Astrocyte (in vitro differentiated cells and primary cell): ENCODE measurements at regions not wholly inside any gene's neighbourhood (a gene's known extent, or its start where the extent isn't known, plus 50 kb on each side); places are given as distances from the start of the nearest gene placed in this dataset.

Source experiments
- DNase-seq: peaks from one replicate; pipeline ENCODE4 v3.0.0-alpha.2; 2010; ENCODE audit warnings: low read depth
- FAIRE-seq: peaks from 2 replicates; lab custom pipeline; 2011; peaks lifted over from hg19 to GRCh38; lab: Jason Lieb, UNC
- H2AFZ ChIP-seq: 2 replicates; pipeline ENCODE4 v1.6.0; 2012; ENCODE audit warnings: low read depth, low read length, inconsistent platforms
- H3K27ac ChIP-seq: 2 replicates; pipeline ENCODE4 v1.5.1; 2011; ENCODE audit warnings: low read depth, low read length, inconsistent platforms
- H3K27me3 ChIP-seq: 2 replicates; pipeline ENCODE4 v1.6.0; 2011; ENCODE audit warnings: low read length, inconsistent platforms; ENCODE audit not compliant: insufficient read depth
- H3K36me3 ChIP-seq: 2 replicates; pipeline ENCODE4 v1.5.1; 2011; ENCODE audit warnings: low read length, inconsistent platforms; ENCODE audit not compliant: insufficient read depth
- H3K4me1 ChIP-seq: 2 replicates; pipeline ENCODE4 v1.5.1; 2011; ENCODE audit warnings: low read length, inconsistent platforms; ENCODE audit not compliant: insufficient read depth
- H3K4me2 ChIP-seq: 2 replicates; pipeline ENCODE4 v1.6.0; 2012; ENCODE audit warnings: low read length, inconsistent platforms
- H3K4me3 ChIP-seq: 2 replicates; pipeline ENCODE4 v1.5.1; 2011; ENCODE audit warnings: low read depth, mild to moderate bottlenecking, low read length, inconsistent platforms; ENCODE audit not compliant: insufficient read depth
- H3K79me2 ChIP-seq: 2 replicates; pipeline ENCODE4 v1.6.0; 2012; ENCODE audit warnings: mild to moderate bottlenecking, low read length, inconsistent platforms; ENCODE audit not compliant: insufficient read depth
- H3K9ac ChIP-seq: 2 replicates; pipeline ENCODE4 v1.6.0; 2012; ENCODE audit warnings: mild to moderate bottlenecking, low read length, inconsistent platforms
- H3K9me3 ChIP-seq: 2 replicates; pipeline ENCODE4 v1.5.1; 2012; ENCODE audit warnings: low read depth, mild to moderate bottlenecking, low read length, inconsistent platforms; ENCODE audit not compliant: insufficient read depth
- H4K20me1 ChIP-seq: 2 replicates; pipeline ENCODE4 v1.6.0; 2012; ENCODE audit warnings: low read length, inconsistent platforms; ENCODE audit not compliant: insufficient read depth
- H3K27ac Mint-ChIP-seq: one replicate; pipeline ENCODE4 v1.8.0; 2021; ENCODE audit warnings: mild to moderate bottlenecking, mixed read lengths; ENCODE audit not compliant: unreplicated experiment
- H3K27me3 Mint-ChIP-seq: one replicate; pipeline ENCODE4 v1.8.0; 2021; ENCODE audit warnings: low read depth, mixed read lengths; ENCODE audit not compliant: unreplicated experiment
- H3K36me3 Mint-ChIP-seq: one replicate; pipeline ENCODE4 v1.8.0; 2021; ENCODE audit warnings: low read depth, mixed read lengths; ENCODE audit not compliant: unreplicated experiment
- H3K4me1 Mint-ChIP-seq: one replicate; pipeline ENCODE4 v1.8.0; 2021; ENCODE audit warnings: low read depth, mixed read lengths; ENCODE audit not compliant: unreplicated experiment
- H3K4me3 Mint-ChIP-seq: one replicate; pipeline ENCODE4 v1.8.0; 2021; ENCODE audit warnings: mild to moderate bottlenecking, moderate library complexity, mixed read lengths; ENCODE audit not compliant: unreplicated experiment
- H3K9me3 Mint-ChIP-seq: one replicate; pipeline ENCODE4 v1.8.0; 2021; ENCODE audit warnings: mild to moderate bottlenecking, mixed read lengths; ENCODE audit not compliant: unreplicated experiment
- CTCF ChIP-seq: IDR thresholded peaks from 2 replicates; pipeline ENCODE4 v1.5.1; 2011; ENCODE audit warnings: low read depth, mild to moderate bottlenecking, inconsistent platforms, low read length, moderate library complexity; ENCODE audit not compliant: insufficient read depth
- EZH2 ChIP-seq: IDR thresholded peaks from 2 replicates; pipeline ENCODE4 v1.6.1; 2012; ENCODE audit warnings: mild to moderate bottlenecking, low read length, inconsistent platforms; ENCODE audit not compliant: insufficient read depth

DNA sequence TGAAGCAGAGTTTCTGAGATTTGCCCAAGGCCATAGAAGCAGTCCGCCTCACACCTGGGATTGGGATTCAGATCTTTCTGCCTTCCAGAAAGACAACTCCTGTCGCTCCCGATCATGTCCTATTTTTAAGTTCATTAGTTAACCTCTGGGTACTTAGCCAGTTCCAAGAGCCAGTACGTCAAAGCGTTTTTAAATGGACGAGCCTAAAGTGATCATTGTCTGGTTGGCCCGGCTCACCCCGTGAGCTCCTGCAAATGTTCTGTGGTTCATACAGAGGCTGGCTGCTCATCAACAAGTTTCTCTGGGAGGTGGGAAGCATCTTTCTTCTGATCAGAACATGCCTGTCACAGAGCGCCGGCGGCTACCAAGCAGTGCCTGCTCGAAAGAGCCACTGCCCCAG, 554.5 kb upstream of the WWC1 start:
- Histone ChIP-seq H3K9me3 (no peaks in the 10 kb centered on the region), H3K79me2 (no peaks in the 10 kb centered on the region), H2AFZ (no peak overlapping the region), H3K27me3 (no peaks in the 10 kb centered on the region), H3K4me3 (no peak overlapping the region), H3K9ac (no peak overlapping the region), H4K20me1 (no peaks in the 10 kb centered on the region), H3K27ac (no peak overlapping the region), H3K4me2 (no peak overlapping the region), H3K36me3 (no peaks in the 10 kb centered on the region), H3K4me1 (peaks cover 5% of the 10 kb centered on the region)
- Mint-ChIP-seq H3K27me3 (no peaks in the 10 kb centered on the region), H3K4me1 (peaks cover 12% of the 10 kb centered on the region), H3K27ac (no peak overlapping the region), H3K9me3 (no peaks in the 10 kb centered on the region), H3K4me3 (no peak overlapping the region), H3K36me3 (peaks cover 15% of the 10 kb centered on the region)
- FAIRE-seq (no peak), DNase-seq (no peak)
- no peak for TF ChIP-seq CTCF
- no peak for TF ChIP-seq EZH2

DNA sequence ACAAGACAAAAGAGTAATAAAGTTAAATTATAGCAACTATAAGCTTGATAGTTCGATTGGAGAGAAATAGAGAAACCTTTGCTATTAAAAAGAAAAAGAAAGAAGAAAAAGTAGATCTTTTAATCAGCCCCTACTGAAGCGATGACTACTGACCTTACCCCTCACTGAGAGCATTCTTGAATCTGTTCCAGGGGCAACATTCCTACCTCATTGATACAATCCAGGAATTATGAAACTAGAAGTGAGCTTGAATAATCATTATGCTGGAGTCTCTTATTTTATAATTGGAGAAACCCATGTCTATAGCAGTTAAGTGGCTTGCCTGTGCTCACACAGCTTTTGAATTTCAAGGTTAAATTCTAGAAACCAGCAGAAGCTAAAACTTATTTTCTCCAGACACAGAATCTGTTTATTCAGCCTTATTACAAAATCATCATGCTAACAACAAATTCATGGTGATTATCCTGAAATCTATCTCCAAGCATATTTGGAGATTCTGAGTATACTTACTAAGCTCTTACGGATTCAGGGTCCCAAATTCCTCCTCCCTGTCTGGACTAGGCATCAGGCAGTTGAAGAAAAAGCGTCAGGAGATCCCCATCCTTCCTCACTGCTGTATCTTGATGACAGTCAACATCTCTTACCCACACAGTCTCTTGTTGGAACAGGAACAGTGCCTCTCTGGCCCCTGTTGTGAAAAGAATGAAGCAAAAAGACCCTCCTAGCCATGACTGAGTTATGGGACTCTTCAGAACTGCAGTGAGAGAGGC, 547.6 kb upstream of the WWC1 start:
- peaks cover 5% of the 10 kb centered on the region for H3K9me3 Mint-ChIP-seq
- peak overlapping the region; percentile 93 for H3K27ac Mint-ChIP-seq
- Histone ChIP-seq H3K79me2 (no peaks in the 10 kb centered on the region), H3K4me1 (peaks cover 17% of the 10 kb centered on the region), H3K27ac (peak overlapping the region; percentile 70), H2AFZ (no peak overlapping the region), H4K20me1 (no peaks in the 10 kb centered on the region), H3K36me3 (no peaks in the 10 kb centered on the region), H3K9ac (peak overlapping the region; percentile 63), H3K4me2 (peak overlapping the region; percentile 62), H3K27me3 (no peaks in the 10 kb centered on the region), H3K9me3 (no peaks in the 10 kb centered on the region), H3K4me3 (no peak overlapping the region)
- DNase-seq (peak; percentile 88), FAIRE-seq (peak; percentile 26)
- H3K4me3 Mint-ChIP-seq: no peak overlapping the region
- H3K36me3 Mint-ChIP-seq: peaks cover 2% of the 10 kb centered on the region
- no peaks in the 10 kb centered on the region for H3K27me3 Mint-ChIP-seq
- H3K4me1 Mint-ChIP-seq: peaks cover 27% of the 10 kb centered on the region
- TF ChIP-seq CTCF (no peak), EZH2 (no peak)

DNA sequence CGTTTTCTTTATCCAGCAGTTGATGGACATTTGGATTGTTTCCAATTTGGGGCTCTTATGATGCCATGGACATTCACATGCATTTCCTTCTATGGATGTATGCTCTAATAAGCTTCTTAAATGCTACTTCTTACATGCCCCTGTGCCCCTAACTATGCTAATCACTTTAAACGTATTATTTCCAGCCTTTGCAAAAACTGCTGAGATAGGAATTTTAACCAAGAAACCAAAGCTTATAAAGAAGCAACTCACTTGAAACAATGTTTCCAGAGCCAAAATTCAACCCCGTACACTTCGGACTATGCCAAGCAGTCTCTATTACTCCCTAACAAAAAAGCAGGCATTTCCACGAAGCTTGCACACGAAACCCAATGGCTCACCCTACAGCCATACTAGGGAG, 545.6 kb upstream of the WWC1 start:
- peaks cover 5% of the 10 kb centered on the region for H3K9me3 Mint-ChIP-seq
- Histone ChIP-seq H3K9me3 (no peaks in the 10 kb centered on the region), H3K27ac (no peak overlapping the region), H3K4me2 (no peak overlapping the region), H3K4me3 (no peak overlapping the region), H3K36me3 (no peaks in the 10 kb centered on the region), H3K9ac (no peak overlapping the region), H2AFZ (no peak overlapping the region), H3K27me3 (no peaks in the 10 kb centered on the region), H3K4me1 (peaks cover 17% of the 10 kb centered on the region), H4K20me1 (no peaks in the 10 kb centered on the region), H3K79me2 (no peaks in the 10 kb centered on the region)
- H3K27ac Mint-ChIP-seq: no peak overlapping the region
- peaks cover 4% of the 10 kb centered on the region for H3K36me3 Mint-ChIP-seq
- no peaks in the 10 kb centered on the region for H3K27me3 Mint-ChIP-seq
- TF ChIP-seq EZH2 (no peak), CTCF (no peak)
- DNase-seq: no peak
- H3K4me3 Mint-ChIP-seq: no peak overlapping the region
- FAIRE-seq: no peak
- peaks cover 35% of the 10 kb centered on the region for H3K4me1 Mint-ChIP-seq
